HUES64 (cell line): ENCODE measurements at regions not wholly inside any gene's neighbourhood (a gene's known extent, or its start where the extent isn't known, plus 50 kb on each side); places are given as distances from the start of the nearest gene placed in this dataset.

ENCODE experiments used
- H3K27ac ChIP-seq: 2 replicates; pipeline ENCODE4 v1.7.0; 2013; ENCODE audit warnings: low read depth, low read length, inconsistent platforms
- H3K27me3 ChIP-seq: 2 replicates; pipeline ENCODE4 v1.6.1; 2013; ENCODE audit warnings: mild to moderate bottlenecking, low read length; ENCODE audit not compliant: insufficient read depth
- H3K36me3 ChIP-seq: 2 replicates; pipeline ENCODE4 v1.6.1; 2013; ENCODE audit warnings: mild to moderate bottlenecking, low read length; ENCODE audit not compliant: insufficient read depth
- H3K4me1 ChIP-seq: 2 replicates; pipeline ENCODE4 v1.6.1; 2013; ENCODE audit warnings: mild to moderate bottlenecking, low read length, moderate library complexity; ENCODE audit not compliant: insufficient read depth
- H3K4me3 ChIP-seq: 2 replicates; pipeline ENCODE4 v1.5.1; 2013; ENCODE audit warnings: mild to moderate bottlenecking, low read length, moderate library complexity
- H3K9ac ChIP-seq: 2 replicates; pipeline ENCODE4 v1.6.1; 2013; ENCODE audit warnings: mild to moderate bottlenecking, low read depth, low read length
- H3K9me3 ChIP-seq: 2 replicates; pipeline ENCODE4 v1.6.1; 2013; ENCODE audit warnings: low read depth, low read length; ENCODE audit not compliant: insufficient read depth
- whole genome bisulfite sequencing: fragments of 150-250, 120-280 bp; methylation state at CpG from one replicate; pipeline ENCODE4 v1.1.7; 2013; ENCODE audit warnings: missing lambda C conversion rate; 5-methylcytosine and 5-hydroxymethylcytosine counted together

DNA sequence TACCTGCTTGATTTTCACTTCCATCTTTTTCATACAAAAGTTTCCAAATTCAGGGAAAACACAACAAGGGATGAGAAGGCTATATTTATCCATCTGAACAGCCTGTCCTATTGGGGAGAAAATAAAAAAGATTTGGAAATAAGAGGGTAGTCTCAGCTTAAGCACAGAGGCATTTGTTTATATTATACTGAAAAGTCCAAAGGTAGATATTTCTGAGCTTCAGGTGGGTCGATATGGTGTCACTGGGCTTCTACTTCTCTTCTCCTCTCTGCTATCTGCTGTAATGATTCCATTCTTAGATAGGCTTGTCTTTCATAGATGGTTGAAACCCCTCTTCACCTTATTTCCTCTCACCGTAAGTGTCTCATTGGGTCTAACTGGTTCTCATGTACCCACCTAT is 337.0 kb downstream of the INSC start:
- Histone ChIP-seq H3K27me3 (no peaks in the 10 kb centered on the region), H3K36me3 (no peaks in the 10 kb centered on the region), H3K9me3 (no peaks in the 10 kb centered on the region), H3K27ac (no peak overlapping the region), H3K4me3 (no peak overlapping the region), H3K9ac (no peak overlapping the region), H3K4me1 (0 out of 2 replicates have a peak, but pooled peaks cover 6% of the 10 kb centered on the region)
- 98% methylated on average over 2 of the region's 2 CpGs for WGBS

DNA sequence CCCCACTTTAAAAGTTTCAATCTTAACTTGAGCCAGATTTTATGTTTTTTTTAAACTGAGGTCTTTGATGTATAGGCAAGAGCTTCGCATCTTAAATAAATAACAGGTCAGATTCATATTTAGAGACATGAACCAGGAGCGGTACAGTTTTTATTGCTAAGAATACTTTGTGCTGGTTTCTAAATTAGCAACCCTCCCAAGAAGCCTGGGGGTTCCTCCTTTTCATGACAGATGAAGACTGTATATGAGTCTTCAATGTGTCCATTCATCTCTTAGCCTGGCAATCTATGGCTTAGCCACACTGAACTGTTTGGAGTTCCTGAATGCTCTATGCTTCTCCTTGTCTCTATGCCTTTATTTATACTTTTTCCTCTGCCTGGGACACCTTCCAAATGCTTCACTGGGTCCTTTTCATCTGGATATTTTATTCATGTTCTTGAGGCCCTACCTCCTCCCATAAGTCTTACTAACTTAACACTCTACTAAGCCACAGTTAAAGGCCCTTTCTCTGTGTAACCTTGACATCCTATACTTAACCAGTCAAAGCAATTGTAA is 338.6 kb downstream of the INSC start:
- no peak overlapping the region for H3K27ac ChIP-seq
- no peaks in the 10 kb centered on the region for H3K4me1 ChIP-seq
- H3K9me3 ChIP-seq, result no peaks in the 10 kb centered on the region
- H3K9ac ChIP-seq, result no peak overlapping the region
- no peaks in the 10 kb centered on the region for H3K27me3 ChIP-seq
- 75% methylated on average over 2 of the region's 2 CpGs for WGBS
- H3K4me3 ChIP-seq, result no peak overlapping the region
- no peaks in the 10 kb centered on the region for H3K36me3 ChIP-seq

DNA sequence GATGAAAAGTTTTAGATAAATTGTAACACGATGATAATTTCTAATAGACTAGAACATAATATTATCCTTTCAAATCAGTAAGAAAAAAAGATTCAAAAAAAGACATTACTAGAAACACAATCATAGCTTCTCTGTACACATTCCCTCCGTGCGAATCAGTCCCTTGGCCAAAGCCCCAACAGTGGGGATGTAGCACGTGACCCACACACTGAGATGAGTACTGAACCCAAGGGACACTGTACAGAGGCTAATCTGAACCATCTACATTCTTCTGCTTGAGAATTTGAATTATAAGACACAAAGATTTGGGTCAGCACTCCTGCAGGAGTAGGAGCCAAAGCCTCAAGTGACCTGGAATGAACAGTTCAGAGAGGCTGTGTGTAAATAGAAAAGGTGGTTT is 353.7 kb downstream of the INSC start:
- Histone ChIP-seq H3K36me3 (no peaks in the 10 kb centered on the region), H3K27me3 (no peaks in the 10 kb centered on the region), H3K4me1 (peaks cover 22% of the 10 kb centered on the region), H3K27ac (no peak overlapping the region), H3K9ac (no peak overlapping the region), H3K4me3 (no peak overlapping the region), H3K9me3 (no peaks in the 10 kb centered on the region)
- 98% methylated on average over 3 of the region's 4 CpGs for WGBS

DNA sequence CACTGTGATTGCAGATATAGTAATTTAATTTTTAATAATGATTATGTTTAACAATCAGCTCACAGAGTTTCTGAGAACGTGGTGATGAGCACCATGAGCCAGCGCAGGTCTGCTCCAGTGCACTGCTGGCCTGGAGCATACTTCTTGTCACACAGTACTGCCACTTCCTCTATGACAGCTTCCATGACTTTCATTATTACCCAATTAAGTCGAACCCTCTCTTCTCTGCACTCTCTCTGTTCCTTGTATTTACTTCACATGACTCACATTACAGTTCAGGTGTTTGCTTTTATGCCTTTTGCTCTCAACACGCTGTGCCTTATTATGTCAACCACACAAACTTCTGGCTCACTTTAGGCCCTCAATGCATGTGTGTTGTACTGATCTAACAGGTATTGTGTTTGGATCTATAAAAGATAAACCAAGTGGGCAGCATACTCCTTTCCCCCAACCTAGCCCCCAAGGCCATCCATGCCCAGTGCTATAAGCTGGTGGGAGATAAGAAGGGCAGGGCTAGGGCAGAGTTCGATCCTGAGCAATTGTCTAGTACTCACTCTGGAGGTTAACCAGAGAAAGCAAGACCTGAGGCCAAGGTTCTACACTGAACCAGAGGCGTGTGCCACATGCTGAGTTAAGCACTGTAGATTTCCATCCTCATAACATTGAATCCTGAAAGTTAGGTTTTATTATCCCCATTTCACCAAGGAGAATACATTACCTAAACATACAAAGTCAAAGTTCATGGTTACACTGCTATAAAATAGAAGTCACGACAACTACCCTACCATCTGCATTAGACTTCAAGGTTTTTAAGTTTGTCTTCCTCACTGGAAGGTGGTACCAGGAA is 356.5 kb downstream of the INSC start:
- no peak overlapping the region for H3K27ac ChIP-seq
- H3K4me1 ChIP-seq, result peaks cover 22% of the 10 kb centered on the region
- H3K9me3 ChIP-seq, result no peaks in the 10 kb centered on the region
- peak overlapping the region; percentile 4; the same call in 1 of the 2 replicates for H3K4me3 ChIP-seq
- WGBS, result 90% methylated on average over 7 of the region's 7 CpGs
- H3K27me3 ChIP-seq, result no peaks in the 10 kb centered on the region
- no peaks in the 10 kb centered on the region for H3K36me3 ChIP-seq
- H3K9ac ChIP-seq, result no peak overlapping the region

DNA sequence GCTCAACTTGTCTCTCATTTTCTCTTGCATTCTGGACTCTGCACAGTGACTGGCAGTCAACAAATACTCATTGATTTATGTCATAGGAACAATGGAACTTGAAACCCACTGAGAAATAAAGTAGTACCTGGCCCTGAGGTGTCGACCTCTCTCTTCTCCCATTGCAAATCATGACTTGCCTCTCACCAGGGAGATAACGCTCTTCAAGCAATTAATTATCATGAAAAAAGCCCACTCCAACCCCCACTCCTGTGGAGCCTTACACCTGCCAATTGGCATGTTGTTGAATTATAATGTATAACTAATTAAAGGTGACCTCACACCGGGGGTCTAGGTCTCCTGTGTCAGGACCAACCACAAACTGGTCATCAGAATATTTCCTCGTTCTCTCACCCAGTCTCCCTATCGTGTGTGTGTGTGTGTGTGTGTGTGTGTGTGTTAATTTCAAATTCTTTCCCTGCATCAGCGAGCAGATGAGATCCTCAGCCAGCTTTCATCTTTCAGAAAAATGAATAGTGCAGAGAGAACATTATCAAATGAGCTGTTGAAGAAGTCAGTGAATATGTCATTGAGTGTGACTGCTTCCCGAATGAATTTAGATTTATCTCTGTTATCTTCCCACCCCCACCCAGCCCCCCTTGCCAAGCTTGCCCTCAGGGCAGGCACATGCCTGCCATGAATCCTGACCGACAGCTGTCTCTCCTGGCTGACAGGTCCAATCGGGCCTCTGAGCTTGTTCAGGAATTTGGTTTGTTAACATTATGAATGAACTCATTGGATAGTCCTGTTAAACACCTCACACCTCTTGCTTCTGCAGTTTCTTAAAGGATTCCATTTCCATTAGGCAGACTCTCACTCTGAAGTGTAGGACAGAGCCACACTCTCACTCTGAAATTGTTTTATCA is 357.4 kb downstream of the INSC start:
- WGBS, result 25% methylated on average over 6 of the region's 9 CpGs
- Histone ChIP-seq H3K4me1 (peaks cover 22% of the 10 kb centered on the region), H3K9ac (no peak overlapping the region), H3K9me3 (no peaks in the 10 kb centered on the region), H3K36me3 (no peaks in the 10 kb centered on the region), H3K4me3 (peak overlapping the region; percentile 4; the same call in 1 of the 2 replicates), H3K27me3 (no peaks in the 10 kb centered on the region), H3K27ac (no peak overlapping the region)

DNA sequence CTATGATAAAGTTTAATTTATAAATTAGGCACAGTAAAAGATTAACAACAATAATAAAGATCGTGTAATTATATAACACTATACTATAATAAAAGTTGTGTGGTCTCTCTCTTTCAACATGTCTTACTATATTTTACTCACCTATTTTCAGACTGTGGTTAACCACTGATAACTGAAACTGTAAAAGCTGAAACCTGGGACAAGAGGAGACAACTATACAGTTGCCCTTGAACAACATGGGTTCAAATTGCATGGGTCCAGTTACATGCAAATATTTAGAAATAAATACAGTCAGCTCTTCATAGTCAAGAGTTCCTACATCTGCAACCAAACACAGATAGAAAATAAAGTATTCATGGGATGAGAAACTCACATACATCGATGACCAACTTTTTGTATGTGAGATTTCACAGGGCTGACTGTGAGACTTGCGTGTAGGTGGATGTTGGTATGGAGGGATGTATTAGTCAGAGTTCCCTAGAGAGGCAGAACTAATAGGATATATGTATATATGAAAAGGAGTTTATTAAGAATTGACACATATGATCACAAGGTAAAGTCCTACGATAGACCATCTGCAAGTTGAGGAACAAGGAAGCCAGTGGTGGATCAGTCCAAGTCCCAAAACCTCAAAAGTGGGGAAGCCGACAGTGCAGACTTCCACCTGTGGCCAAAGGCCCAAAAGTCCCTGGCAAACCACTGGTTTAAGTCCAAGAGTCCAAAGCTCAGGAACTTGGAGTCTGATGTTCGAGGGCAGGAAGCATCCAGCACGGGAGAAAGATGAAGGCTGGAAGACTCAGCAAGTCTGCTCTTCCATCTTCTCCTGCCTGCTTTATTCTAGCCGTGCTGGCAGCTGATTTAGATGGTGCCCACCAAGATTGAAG is 359.5 kb downstream of the INSC start:
- Histone ChIP-seq H3K9me3 (no peaks in the 10 kb centered on the region), H3K27ac (no peak overlapping the region), H3K27me3 (no peaks in the 10 kb centered on the region), H3K9ac (no peak overlapping the region), H3K4me1 (peaks cover 22% of the 10 kb centered on the region), H3K36me3 (no peaks in the 10 kb centered on the region), H3K4me3 (no peak overlapping the region)
- 96% methylated on average over 7 of the region's 8 CpGs for WGBS

DNA sequence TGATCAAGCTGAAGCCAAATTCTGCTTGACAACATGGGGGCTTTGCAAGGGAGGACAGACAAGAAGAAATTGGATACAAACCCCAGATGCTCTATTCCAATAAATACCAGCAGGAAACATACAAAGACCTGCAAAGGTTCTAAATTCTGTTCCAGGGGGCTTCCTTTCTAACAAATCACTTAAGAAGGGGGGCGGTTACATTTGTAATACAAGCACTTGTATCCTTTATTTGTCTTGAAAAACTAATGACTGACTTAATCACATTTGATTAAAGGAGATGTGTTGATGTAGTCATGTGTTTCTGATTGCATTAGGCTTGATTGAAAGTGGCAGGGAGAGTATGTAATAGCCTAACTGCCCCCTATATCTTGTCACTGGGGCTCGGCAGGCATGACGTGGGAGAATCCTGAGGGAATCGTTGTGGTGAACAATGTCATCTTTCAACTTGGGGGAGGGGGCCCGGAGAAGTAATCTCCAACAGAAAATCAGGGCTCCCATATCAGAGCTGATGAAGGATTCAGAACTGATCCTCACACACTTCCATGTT is 361.7 kb downstream of the INSC start:
- Histone ChIP-seq H3K4me1 (peaks cover 16% of the 10 kb centered on the region), H3K9me3 (no peaks in the 10 kb centered on the region), H3K27me3 (no peaks in the 10 kb centered on the region), H3K4me3 (no peak overlapping the region), H3K27ac (no peak overlapping the region), H3K9ac (no peak overlapping the region), H3K36me3 (no peaks in the 10 kb centered on the region)
- 86% methylated on average over 4 of the region's 5 CpGs for WGBS

DNA sequence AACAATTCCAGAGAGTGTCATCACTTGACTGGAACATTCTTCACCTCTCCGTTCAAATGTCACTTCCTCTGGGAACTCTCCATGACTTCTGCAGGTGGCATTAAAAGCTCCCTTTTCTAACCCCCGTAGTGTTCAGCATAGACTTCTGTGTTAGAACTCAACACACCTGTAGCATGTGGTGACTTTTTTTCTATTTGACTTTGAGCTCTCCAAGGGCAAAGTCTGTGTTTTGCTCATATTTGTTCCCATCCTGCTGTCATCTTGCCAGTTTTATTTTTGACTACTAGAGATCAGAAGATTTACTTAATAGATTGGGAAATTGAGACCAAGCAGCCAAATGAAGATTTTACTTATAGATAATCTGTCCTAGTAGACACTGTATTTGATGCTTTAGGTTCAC is 367.1 kb downstream of the INSC start:
- H3K9ac ChIP-seq, result no peak overlapping the region
- H3K4me1 ChIP-seq, result no peaks in the 10 kb centered on the region
- 94% methylated on average over 2 of the region's 2 CpGs for WGBS
- H3K4me3 ChIP-seq, result no peak overlapping the region
- H3K27ac ChIP-seq, result no peak overlapping the region
- H3K27me3 ChIP-seq, result no peaks in the 10 kb centered on the region
- no peaks in the 10 kb centered on the region for H3K9me3 ChIP-seq
- no peaks in the 10 kb centered on the region for H3K36me3 ChIP-seq

DNA sequence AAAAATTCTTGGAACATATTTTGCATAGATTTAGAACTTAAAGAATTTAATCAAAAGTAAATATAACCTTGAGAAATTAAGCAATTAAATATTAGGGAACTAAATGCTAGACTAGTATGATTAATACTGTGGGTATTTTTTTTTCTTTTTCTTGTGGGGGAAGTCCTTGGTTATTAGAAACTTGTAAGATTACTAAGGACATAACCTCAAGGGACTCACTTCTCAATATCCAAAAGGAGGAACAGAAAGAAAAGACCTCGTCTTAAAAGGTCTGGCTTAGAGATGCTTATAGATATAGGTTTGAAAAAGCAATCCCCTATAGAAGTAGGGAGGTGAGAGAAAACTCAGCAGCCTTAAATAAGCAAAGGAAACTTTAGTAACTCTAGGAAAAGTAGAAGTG is 368.5 kb downstream of the INSC start:
- no peak overlapping the region for H3K27ac ChIP-seq
- no peaks in the 10 kb centered on the region for H3K9me3 ChIP-seq
- H3K9ac ChIP-seq, result no peak overlapping the region
- H3K4me1 ChIP-seq, result no peaks in the 10 kb centered on the region
- no peaks in the 10 kb centered on the region for H3K36me3 ChIP-seq
- H3K4me3 ChIP-seq, result no peak overlapping the region
- no peaks in the 10 kb centered on the region for H3K27me3 ChIP-seq
- WGBS, result 100% methylated on average over 1 of the region's 1 CpG

DNA sequence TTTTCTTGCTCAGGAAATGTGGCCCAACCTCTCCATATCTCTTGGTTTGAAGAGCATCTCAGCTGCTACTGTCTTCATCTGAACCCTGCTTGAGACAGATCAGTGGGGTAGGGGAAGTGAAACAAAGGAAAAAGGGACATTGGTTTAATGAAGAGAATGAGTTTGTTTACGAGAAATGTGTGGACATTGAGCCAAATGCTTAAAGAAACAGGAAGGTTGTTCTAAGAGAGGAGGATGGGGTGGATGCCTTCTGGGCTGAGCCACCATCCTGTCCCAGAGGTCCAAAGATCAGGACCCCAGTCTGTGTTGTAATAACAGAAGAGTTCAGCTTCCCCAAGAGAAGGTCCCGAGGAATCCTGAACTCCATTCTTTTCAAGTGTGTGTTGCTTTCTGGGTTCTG is 369.7 kb downstream of the INSC start:
- no peak overlapping the region for H3K4me3 ChIP-seq
- H3K4me1 ChIP-seq, result no peaks in the 10 kb centered on the region
- H3K27me3 ChIP-seq, result no peaks in the 10 kb centered on the region
- WGBS, result 71% methylated on average over 2 of the region's 2 CpGs
- H3K27ac ChIP-seq, result no peak overlapping the region
- no peaks in the 10 kb centered on the region for H3K9me3 ChIP-seq
- H3K9ac ChIP-seq, result no peak overlapping the region
- H3K36me3 ChIP-seq, result no peaks in the 10 kb centered on the region
